GM18520 (cell line): ENCODE measurements at regions not wholly inside any gene's neighbourhood (a gene's known extent, or its start where the extent isn't known, plus 50 kb on each side); places are given as distances from the start of the nearest gene placed in this dataset.
A peak's percentile ranks its signal among the peaks of the same experiment; 100 is the strongest.
"Not testable (repeated sequence)": the region's sequence is repeated elsewhere in the genome, so short reads cannot be mapped to it uniquely, and the experiment has no call there.

Experiments used
- ATAC-seq: cut with Tn5 transposase; IDR thresholded peaks from one replicate; pipeline ENCODE4 v1.9.1; 2021; ENCODE audit not compliant: unreplicated experiment

DNA sequence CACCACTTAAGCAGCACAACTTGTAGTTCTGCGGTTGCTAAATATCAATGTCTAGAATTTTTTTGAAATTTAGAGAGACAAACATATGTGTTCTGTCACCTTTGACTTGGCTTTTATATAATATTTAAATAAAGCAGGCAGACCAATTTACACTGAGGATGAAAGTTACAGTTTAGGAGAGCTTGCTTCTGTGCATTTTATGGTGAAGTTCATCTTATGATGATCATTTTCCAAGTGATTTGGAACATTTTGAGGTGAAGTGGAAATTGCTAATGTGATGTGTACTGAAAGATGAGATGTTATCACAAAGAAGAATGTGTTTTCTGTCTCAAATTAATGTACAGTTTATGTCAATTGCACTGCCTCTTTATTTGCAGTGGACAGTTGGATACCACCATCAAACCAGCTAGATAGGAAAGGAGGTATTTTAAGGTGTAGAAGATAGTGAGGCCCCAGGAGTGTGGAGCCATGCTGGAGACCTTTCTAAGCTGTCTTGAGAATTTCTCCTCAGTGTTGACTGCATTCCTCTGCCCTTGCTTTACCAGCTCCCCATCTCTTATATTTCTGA lies 461.9 kb downstream of the UTRN start:
- no peak for ATAC-seq

DNA sequence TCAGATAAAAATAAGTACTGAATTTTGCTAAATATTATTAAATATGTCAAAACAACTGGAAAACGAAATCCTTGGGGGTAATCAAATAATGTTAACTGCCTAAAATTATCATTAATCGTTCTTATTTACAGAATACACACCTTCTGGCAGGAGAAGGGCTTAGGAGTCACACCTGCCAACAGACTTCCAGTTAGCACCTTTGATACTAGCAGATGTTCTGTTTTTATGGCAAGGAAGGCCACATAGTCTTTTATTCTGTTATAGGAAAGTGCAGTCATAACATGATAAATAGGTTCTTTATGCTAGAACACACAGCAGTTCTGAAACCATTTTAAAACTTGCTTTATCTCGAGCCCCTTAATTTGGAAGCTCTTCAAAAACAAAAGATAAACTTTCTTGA lies 464.1 kb downstream of the UTRN start:
- no peak for ATAC-seq

DNA sequence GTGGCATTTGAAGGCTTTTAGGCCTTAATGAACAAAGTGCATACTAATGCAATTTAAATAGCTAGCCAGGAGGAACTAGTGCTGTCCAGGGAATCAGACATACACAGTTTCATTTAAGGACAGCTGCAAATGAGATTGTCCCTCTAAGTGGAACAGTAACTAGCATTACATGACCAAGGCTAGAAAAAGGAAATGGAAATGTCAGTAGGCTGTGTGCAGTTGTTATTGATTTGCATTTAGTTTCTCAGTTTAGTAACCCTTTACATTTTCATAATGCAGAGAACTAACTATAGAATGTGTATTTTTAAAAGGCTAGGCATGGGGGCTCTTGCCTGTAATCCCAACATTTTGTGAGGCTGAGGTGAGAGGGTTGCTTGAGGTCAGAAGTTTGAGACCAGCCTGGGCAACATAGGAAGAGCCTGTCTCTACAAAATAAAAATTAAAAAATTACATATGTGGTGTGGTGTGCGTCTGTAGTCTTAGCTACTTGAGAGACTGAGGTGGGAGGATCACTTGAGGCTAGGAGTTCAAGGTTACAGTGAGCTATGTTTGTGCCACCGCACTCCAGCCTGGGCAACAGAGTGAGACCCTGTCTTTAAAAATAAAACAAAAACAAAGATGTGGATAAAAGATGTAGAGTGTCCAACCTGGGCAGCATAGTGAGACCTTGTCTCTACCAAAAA lies 468.0 kb downstream of the UTRN start:
- ATAC-seq = peak; percentile 73

DNA sequence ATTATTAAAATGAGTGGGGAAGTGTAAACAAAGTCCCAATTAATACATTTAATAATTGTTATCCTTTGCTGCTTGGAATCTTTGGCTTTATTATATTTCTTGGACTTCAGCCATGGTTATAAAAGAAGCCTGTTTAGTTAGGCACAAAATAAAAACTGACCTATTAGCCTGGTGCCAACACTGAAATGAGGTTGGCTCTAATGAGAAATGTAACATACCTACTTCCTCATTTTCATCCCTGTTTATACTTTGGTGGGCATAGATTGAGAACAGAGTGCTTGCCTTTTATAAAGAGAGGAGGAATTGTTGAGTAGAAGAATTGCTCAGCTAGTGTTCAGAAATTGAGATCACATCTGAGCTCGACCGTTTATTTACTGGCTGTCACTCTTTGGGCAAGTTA lies 471.3 kb downstream of the UTRN start:
- no peak for ATAC-seq

DNA sequence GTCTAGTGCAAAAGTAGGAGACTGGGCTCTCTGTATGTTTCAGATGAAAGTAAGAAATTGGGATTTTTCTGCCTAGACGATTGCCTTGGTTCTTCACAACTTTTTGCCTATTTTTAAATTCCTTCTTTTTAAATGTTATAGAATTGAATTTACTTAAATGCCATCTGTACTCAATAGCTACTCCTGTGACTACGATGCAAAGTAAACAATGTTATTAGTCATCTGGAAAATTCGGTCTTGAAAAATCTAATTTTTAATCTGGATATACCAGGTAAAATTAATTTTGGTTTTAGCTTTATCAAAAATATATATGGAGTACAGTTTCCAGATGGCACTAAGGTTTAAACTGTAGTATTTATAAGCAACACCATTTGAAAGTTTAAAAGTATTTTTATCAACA lies 472.2 kb downstream of the UTRN start:
- ATAC-seq = no peak

DNA sequence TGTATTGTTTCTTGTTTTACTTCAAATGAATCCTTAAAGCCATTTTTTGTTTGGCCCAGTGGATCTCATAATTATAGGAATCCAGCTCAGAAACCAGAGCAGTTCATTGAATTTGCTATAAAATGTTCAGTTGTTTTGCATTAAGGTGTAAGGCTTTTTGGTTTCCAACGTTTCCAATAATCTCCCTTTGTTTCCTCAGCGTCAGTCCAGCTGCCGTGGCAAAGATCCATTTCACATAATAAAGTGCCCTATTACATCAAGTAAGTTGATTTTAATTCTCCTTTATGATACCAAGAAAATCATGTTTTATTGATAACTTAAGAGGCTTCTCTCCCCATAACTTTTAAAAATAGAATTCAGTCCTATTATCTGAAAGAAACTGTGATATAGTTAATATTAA lies 472.6 kb downstream of the UTRN start:
- no peak for ATAC-seq

DNA sequence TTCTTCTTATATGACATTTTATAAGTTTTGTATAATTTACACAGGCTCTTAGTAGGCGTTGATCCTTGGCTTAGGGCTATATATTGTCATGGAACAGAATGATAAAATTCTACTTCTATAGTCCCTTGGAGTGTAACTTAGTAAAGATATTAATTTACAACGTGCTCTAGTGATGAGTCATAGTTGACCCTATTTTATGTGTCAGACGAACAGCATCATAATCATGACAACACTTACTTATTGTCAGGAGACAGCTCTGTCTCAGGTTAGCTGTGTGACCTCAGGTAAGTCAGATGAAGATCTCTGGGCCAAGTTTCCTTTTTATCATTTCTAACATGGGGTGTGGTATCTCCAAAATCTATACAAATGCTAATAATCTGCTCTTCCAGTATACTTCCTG lies 473.5 kb downstream of the UTRN start:
- peak; percentile 38 for ATAC-seq

DNA sequence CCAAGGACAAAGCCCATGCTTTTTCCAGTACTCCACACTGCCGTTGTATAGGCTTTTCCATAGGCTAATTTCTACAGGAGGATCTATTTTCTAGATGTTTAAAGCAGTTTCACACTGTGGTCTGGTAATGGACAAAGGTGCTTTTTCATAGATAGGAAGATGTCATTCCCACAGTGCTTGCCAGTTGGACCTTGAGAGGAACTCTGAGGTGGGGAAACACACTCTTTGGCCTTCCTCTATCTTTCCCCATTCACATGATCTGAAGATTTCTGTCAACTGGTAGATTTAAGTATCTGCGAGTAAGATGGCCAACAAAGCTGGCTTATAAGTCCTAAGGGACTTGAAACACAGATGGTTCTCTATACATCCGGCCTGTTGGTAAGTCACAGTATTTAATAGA lies 477.3 kb downstream of the UTRN start:
- ATAC-seq = no peak

DNA sequence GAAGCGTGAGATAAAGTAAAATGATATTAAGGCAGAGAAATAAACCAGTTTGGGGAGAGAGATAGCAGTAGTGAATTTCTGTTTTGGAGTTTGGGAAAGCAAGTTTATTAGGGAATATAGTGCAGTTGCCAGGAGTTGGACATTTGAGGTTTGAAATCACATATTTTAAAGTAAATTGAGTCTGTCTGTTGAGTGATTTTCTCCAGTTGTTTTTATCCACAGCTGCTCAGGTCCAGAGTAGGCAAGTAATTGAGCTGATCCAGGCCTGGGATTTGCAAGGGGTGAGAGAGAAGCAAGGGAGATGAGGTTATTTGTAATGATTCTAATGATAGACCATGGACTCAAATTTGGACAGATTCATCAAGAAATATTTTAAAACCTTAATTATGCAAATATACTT lies 481.9 kb downstream of the UTRN start:
- ATAC-seq = no peak

DNA sequence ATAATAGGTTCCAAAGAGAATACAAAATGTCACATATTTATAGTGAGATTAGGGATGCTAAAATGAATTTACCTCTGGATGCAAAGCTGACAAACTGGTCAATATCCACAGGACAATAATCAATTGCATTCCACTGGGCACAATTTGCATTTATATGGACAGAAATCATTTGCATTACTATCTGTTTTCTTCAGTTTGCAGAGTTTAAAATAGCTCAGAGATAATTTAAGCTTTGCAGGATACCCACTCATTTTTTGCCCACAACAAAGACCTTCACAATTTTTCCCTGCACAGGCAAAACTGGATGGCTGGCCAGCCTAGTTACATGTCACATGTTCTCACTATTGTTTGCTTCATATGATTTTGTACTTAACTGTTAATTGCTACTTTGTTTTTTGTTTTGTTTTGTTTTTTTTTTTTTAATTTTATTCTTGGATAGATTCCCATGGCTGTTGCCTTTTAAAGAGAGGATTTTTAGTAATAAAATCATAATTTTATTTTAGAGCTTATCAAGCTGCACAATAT lies 483.5 kb downstream of the UTRN start:
- ATAC-seq = no peak

DNA sequence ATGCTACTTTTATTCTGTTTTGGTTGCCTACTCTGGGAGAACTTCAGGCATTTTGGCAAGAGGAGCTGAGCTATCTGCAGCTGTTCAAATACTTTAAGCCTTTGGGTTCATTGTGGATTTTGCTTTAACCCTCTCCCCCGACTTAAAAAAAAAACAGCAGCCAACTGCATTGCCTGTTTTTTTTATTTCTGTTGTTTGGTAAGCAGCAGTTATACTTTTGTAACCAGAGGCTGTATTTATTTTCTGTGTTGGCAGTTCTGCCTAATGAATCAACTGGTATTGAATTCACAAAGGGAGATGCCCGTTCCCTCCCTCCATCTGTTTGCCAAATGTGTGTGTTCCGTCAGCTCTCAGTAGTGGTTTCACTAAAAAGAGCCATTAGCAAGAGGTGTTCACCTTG lies 484.0 kb downstream of the UTRN start:
- no peak for ATAC-seq

DNA sequence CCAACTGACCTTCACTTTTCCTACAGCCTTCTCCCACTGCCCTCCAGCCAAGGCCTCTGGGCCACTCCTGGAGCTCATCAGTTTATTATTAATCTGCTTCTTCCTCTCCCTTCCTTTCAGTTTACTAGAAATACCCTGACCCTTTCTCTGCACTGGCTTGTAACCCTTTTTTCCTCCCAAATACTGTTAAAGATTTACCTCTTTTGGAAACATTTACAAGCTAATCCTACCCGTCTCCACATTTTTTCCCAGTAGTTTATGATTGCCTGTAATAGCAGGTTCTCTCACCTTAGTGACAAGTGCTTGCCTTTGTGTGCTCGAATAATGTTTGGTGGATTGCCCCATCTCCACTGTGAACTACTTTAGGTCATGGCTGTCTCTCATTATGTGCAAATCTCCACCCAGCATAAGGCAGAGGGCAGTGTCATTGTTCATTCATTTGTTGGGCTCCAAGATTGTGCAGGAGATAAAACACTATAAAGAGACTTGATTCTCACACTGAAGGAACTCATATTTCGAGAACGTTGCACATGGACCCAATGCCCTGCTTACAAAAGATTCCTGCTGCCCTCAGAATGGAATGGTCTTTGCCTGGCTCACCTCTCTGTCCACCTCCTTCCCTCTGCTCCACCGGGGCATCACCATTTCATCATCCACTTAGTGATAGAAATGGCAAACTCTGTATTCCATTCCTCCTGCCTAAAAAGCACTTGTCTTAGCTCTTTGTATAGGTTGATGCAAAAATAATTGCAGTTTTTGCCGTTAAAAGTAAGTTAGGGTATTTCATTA lies 491.1 kb downstream of the UTRN start:
- no peak for ATAC-seq

DNA sequence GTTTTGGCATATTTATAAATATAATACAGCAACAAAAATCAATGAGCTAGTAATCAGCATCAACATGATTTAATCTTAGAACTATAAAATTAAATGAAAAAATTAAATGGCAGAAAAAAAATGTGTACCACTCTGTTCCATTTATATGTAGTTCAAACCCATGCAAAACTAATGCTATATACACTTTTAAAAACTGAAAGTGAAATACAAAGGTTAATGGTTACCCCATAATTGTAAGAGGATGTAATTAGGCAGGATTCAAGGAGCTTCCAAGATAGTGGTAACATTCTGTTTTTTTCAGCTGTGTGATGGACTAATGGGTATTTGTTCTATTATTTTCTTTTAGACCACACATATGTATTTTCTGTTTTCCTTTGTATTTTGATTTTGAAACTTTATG lies 492.1 kb downstream of the UTRN start:
- ATAC-seq = no peak

DNA sequence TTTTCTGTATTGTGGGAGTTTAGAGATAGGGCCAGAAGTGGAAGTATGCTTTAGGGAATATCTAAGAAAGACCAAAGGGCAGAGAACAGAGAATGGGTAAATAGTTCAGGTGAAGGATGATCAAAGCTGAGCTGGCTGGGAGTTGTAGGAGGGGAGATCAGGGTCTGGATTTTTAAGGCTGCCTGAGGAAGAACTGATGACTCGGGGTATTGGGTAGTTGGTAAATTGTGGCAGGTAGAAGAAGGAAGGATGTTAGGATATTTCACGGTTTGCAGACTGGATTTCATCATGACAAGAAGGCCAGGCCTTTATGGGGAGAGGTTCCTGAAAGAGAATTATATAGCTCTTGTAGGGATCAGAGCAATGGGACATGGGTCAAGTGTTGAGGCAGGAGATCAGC lies 492.9 kb downstream of the UTRN start:
- no peak for ATAC-seq

DNA sequence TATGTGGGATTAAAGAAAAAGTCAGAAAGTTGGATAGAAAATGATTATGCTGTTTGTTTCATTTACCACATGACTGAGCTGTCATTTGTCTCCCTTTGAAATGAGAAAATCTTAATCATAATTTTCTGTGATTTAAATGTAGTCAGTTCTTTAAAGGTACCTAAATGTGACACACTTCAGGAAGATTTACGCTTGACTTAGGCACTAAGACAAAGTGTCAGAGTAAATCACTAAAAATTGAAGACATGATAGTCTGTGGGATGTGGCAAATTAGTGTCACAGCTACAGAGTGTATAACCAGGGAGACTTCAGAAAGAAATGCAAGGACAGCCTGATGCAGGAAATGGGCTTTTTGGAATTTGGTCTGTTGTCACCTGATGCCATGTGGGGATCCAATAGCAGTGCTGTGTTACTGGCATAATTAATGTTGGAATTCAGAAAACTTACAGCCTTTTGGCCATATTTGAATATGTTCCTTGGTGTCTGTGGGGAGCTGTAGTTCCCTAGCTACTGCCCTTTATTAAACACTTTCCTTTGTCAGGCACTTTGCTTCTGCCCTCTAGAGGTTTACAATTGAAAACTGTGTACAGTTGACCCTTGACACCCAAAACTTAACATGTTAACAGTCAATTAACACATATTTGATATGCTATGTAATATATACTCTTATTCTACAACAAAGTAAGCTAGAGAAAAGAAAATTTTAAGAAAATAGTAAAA lies 493.8 kb downstream of the UTRN start:
- ATAC-seq = no peak

DNA sequence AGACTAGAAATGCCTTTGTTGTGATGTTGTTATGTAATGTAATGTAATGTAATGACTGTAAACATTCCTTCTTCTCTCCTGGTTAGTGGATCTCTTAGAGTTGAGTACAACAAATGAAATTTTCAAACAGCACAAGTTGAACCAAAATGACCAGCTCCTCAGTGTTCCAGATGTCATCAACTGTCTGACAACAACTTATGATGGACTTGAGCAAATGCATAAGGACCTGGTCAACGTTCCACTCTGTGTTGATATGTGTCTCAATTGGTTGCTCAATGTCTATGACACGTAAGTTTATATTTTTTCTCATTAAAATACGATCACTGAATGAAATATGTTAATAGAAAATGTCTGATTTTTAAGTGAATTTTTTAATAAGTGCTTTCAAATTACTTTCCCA lies 496.7 kb downstream of the UTRN start:
- no peak for ATAC-seq

DNA sequence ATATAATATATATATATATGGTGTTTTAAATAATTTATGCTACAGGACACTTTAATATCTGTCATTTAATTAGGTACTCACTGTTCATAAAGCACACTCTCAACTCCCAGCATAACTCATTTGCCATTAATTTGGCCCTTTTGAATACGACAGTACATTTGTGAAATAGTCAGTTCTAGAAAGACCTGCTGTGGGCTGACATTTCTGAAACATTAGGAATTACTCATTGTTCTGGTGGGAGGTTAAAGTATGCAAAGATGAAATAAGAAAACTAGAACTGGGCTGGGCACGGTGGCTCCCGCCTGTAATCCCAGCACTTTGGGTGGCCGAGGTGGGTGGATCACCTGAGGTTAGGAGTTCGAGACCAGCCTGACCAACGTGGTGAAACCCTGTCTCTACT lies 497.5 kb downstream of the UTRN start:
- no peak for ATAC-seq

DNA sequence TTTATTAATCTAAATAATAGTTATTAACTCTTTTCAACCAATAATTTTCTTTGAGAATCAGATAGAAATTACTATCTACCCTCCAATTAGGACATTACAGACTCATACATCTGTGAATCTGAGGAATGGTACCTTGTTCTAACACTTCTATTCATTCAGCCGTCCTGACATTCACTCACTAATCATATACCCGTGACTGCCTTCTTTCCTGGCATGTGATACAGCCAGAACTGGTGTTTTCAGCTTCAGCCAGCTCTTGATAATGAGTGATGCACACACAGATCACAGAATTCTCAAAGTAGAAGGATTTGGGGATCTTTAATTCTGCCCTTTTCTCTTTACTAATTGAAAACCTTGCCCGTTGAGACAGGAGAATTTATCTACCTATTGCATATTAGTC lies 499.9 kb downstream of the UTRN start:
- no peak for ATAC-seq

DNA sequence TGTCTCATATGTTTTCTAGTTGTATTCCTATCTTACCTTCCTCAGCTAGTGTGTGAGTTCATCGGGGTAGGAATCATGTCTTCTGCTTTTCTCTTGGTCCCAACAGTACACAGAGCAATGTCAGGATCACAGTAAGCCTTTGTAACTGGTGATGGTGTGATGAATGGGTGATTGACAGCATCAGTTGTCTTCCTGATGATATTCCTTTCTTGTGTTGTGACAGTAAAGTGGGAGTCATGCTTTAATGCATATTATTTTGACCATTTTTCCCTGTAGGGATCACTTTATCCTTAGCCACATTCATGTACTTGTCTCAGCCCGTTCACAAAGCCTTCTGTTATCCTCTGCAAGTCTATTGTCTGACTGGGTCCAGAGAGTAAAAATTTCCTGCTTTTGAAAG lies 501.7 kb downstream of the UTRN start:
- no peak for ATAC-seq

DNA sequence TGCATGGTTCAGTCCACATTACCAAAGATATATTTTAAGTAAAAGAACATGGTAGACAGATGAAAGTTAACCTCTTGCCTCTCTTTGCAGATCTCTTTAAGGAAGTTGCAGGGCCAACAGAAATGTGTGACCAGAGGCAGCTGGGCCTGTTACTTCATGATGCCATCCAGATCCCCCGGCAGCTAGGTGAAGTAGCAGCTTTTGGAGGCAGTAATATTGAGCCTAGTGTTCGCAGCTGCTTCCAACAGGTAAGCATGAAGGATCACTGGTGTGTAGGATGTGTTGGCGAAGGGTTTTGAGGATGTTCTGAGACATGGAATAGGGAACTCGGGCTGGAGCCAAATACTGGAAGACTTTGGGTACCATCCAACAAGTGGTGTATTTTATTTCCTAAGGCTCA lies 508.6 kb downstream of the UTRN start:
- no peak for ATAC-seq

DNA sequence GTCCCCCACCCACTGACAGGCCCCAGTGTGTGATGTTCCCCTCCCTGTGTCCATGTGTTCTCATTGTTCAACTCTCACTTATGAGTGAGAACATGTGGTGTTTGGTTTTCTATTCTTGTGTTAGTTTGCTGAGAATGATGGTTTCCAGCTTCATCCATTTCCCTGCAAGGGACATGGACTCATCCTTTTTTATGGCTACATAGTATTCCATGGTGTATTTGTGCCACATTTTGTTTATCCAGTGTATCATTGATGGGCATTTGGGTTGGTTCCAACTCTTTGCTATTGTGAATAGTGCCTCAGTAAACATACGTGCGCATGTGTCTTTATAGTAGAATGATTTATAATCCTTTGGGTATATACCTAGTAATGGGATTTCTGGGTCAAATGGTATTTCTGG lies 509.9 kb downstream of the UTRN start:
- ATAC-seq = not testable (repeated sequence)

DNA sequence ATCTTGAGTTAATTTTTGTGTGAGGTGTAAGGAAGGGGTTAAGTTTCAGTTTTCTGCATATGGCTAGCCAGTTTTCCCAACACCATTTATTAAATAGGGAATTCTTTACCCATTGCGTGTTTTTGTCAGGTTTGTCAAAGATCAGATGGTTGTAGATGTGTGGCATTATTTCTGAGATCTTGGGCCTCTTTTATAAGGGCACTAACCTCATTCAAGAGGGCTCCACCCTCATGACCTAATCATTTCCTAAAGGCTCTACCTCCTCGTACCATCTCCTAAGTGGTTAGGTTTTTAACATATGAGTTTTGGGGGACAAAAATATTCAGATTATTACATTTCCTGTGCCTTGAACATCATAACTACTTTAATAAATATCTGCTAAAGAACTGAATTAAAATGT lies 510.9 kb downstream of the UTRN start:
- ATAC-seq = no peak
